Stimulated activated CD4-positive, alpha-beta T cell treated with anti-CD3 and anti-CD28 coated beads, Interleukin-4, amount 100 ng/mL, for 4 hours (primary cell): ENCODE measurements at regions not wholly inside any gene's neighbourhood (a gene's known extent, or its start where the extent isn't known, plus 50 kb on each side); places are given as distances from the start of the nearest gene placed in this dataset.

ENCODE experiments used
- DNase-seq, 2 experiments: peaks; one replicate each; pipeline ENCODE4 v3.0.0-alpha.2; 2020

GRCh38 chr5:5575461-5575860 lies 153.0 kb downstream of the ICE1 start:
- DNase-seq: no peak

- DNase-seq: no peak
These were observed 151.4 kb downstream of the ICE1 start for GRCh38 chr5:5573798-5574380.

DNA sequence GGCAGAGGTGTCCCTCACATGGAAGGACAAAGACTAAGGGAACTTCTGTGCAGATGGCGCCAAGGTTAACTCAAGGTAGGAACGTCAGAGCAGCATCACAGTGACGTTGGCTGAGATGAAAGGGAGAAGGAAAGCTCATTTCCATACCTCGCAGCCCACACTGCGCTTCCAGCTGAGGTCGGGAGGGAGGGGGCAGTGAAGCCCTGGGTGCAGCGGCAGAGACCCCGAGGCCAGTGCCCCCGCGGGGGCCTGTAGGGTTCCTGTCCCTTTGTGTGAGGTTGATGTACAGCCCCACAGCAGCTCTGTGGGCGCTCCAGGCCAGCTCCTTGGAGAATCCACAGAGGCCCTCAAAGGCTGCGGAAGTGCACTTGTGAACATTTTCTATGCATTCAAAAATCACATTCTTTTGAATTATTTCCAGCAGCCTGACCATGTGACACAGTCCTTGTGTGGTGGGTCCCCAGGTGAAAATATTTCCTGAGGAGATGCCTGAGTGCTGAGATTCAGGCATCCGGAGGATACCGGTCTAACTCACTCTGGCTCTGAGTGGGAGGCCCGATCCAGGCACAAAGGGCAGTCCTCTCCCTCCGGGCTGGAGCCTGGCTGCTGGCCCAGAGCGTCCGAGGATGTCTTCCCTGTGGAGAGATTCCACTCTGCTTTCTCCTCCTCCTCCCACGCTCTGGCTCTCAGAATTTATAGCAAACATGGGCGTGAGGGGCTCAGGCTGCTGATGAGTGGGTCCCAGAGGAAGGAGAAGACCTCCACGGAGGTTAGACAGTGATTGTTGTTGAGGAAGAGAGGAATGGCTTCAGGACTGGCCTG lies 150.7 kb downstream of the ICE1 start:
- DNase-seq: no peak

GRCh38 chr5:5572010-5572865 lies 149.8 kb downstream of the ICE1 start:
- no peak for DNase-seq

DNA sequence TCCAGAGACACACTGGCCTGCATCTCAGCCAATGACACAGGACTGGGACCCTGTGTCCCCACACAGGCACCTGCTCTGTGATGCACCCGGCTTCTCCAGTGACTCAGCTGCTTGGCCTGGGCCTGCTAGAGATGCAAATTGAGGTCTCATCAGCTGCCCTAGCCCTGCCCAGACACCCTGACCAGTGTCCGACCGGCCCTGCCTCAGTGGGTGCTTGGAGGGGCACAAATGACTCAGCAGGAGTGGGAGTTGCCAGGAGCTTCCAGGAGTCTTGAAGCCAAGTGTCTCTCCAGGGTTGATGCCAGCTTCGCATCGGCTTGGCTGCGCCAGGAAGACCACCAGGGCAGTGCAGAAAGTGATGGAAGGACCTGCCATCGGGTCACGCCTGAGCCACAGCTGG lies 148.2 kb downstream of the ICE1 start:
- no peak for DNase-seq

DNA sequence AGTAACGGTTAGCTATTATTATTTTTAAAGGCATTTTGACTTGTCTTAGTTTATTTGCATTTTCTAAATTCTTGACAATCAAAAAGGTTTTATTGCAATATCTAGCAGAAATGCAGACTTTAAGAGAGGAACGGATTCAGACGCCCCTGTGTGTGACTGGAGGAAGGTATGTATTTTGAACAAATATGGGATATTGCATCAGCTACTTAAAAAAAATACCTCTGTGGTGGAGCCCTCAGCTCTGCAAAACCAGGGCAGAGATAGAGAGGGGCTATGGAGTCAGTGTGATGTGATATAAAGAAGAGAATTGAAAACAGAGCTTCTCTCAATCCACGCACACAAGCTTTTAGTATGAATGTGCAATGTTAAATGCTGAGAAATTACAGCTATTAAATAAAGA lies 142.4 kb downstream of the ICE1 start:
- DNase-seq: no peak

- no peak for DNase-seq
These were observed 137.5 kb downstream of the ICE1 start for GRCh38 chr5:5560016-5560415.

- no peak for DNase-seq
These were observed 136.4 kb downstream of the ICE1 start for GRCh38 chr5:5558638-5559527.

DNA sequence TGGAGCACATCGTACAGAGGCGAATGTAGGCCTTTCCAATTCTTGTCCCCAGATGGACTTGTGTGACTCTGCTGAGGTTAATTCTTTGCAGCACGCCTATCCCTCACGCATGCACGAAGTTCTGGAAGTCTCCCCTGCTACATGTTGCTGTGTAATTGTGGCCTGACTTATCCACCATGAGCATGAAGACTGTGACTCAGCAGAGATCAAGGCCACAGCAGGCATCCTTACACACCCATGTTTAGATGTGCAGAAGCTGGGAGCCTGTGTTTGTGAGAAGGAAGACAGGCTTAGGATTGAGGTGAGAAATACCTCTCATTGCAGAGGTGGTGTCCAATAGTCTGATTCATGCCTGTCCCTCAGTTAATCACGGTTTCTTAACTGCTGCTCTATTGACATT lies 135.6 kb downstream of the ICE1 start:
- no peak for DNase-seq

DNA sequence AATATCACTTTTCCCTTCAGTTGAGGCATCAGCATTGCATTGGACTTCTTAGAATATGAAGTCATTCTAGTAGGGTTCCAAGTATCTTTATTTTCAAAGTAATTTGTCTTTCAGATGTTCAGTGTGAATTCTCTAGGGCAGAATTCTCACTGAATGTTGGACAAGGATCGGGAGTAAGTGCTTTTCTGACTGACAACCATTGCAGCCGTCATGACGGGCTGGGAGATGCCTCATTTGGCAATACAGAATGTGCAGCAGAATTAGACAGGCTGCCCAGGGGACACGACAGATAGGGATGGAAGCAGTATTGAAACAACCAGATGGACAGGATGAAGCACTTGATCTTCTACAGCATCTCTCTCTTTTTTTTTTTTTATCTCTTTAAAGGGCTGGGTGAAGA lies 129.0 kb downstream of the ICE1 start:
- DNase-seq: no peak

- DNase-seq: no peak
These were observed 123.9 kb downstream of the ICE1 start for GRCh38 chr5:5546408-5546807.

DNA sequence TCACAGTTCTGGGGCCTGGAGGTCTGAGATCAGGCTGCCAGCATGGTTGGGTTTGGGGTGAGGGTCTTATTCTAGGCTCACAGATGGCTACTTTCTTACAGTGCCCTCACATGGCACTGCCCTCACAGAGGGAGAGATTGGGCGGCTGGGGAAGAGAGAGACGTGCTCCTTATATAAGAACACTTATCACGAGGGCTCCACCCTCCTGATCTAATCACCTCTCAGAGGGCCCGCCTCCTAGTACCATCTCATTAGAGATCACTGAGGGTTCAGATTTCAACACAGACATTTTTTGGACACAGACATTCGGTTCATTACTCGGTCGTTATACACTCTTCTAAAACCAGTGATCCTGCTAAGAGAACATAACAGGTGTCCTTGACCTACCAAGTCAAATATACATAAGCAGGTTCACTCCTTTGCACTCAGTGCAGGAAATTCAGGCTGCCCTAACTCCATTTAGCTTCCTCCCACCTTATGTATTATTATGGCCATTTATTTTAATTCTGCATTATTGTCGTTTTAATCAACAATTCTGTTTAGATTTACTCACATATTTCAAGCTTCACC lies 121.7 kb downstream of the ICE1 start:
- no peak for DNase-seq

DNA sequence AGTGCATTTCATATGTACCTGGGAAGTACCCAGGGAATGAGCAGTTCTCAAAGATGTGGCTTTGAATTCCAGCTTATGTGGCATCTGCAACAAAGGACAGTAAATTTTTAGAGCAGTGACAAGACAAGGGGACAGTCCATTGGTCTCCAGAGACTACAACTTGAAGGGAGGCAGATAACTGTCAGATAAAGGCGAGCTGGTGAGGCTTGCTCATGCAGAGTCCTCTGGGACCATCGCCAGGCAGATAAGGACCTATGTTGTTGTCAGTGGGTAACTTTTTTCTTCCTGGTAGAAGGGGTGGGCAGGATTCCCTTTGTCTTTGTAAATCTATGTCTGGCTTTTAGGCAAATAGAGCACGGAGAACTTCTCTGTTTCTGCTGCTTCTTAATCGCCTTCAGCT lies 120.2 kb downstream of the ICE1 start:
- DNase-seq: no peak

DNA sequence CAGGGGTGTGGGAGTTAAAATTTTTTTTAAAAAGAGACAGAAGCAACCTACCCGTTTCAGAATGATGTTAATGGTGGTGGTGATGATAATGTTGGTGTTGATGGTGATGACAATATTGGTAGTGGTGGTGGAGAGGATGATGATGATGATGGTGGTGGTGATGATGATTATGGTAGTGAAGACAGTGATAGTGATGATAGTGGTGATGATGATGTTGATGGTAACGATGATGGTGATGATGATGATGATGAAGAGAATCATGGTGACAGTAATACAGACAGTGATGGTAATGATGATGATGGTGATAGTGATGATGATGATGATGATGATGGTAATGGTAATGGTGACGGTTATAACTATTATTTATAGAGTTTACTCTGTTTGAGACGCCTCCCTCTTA lies 117.6 kb downstream of the ICE1 start:
- DNase-seq: no peak
